ENCODE measurements at regions not wholly inside any gene's neighbourhood (a gene's known extent, or its start where the extent isn't known, plus 50 kb on each side); places are given as distances from the start of the nearest gene placed in this dataset.

GRCh38 chr7:42743077-42743858 lies 168.6 kb downstream of the C7orf25 start:
- intact Hi-C loops (cut with DNase I; ENCODE audit: low total_unique reads) = no loop called here
- H3K9me3 ChIP-seq = no peaks in the 10 kb centered on the region
- no peak for DNase-seq
- H3K27ac ChIP-seq = no peak overlapping the region
- no peaks in the 10 kb centered on the region for H3K36me3 ChIP-seq
- no peak overlapping the region for H3K4me3 ChIP-seq
- ATAC-seq = no peak
- no peaks in the 10 kb centered on the region for H3K4me1 ChIP-seq
- no peaks in the 10 kb centered on the region for H3K27me3 ChIP-seq
- TF ChIP-seq CTCF (IDR thresholded peaks at IDR 0.05 in 4 of 5, conservative IDR thresholded peaks at IDR 0.05 in 1 of 5) = no peak
- TF ChIP-seq POLR2A (IDR thresholded peaks at IDR 0.05) = no peak
- in situ Hi-C loops (cut with MboI; ENCODE audit: low sequenced_read_pairs in 4 of 4) = no loop called here

GRCh38 chr7:42742318-42742717 lies 169.6 kb downstream of the C7orf25 start:
- in situ Hi-C loops (cut with MboI; ENCODE audit: low sequenced_read_pairs in 4 of 4) (no loop called here), intact Hi-C loops (cut with DNase I; ENCODE audit: low total_unique reads) (no loop called here)
- Histone ChIP-seq H3K27ac (no peak overlapping the region), H3K27me3 (no peaks in the 10 kb centered on the region), H3K9me3 (no peaks in the 10 kb centered on the region), H3K4me3 (no peak overlapping the region), H3K36me3 (no peaks in the 10 kb centered on the region), H3K4me1 (no peaks in the 10 kb centered on the region)
- no peak for DNase-seq
- ATAC-seq = no peak
- TF ChIP-seq CTCF (IDR thresholded peaks at IDR 0.05 in 4 of 5, conservative IDR thresholded peaks at IDR 0.05 in 1 of 5) = no peak
- no peak for TF ChIP-seq POLR2A (IDR thresholded peaks at IDR 0.05)

GRCh38 chr7:42740408-42740807 lies 171.5 kb downstream of the C7orf25 start:
- H3K27me3 ChIP-seq = no peaks in the 10 kb centered on the region

GRCh38 chr7:42739638-42740037 lies 172.2 kb downstream of the C7orf25 start:
- Histone ChIP-seq H3K27me3 (no peaks in the 10 kb centered on the region), H3K4me1 (no peaks in the 10 kb centered on the region), H3K27ac (peak overlapping the region; percentile 2 to 33 (median 27)), H3K4me3 (no peak overlapping the region), H3K36me3 (no peaks in the 10 kb centered on the region), H3K9me3 (no peaks in the 10 kb centered on the region)
- DNase-seq = peak in 1 of 2 donors; percentile 36
- in situ Hi-C loops (cut with MboI; ENCODE audit: low sequenced_read_pairs in 4 of 4) (no loop called here), intact Hi-C loops (cut with DNase I; ENCODE audit: low total_unique reads) (no loop called here)
- no peak for TF ChIP-seq POLR2A (IDR thresholded peaks at IDR 0.05)
- ATAC-seq = peak in 1 of 2 donors; percentile 64

More at GRCh38 chr7:42740408-42740807, 171.5 kb downstream of the C7orf25 start:
- Histone ChIP-seq H3K36me3 (no peaks in the 10 kb centered on the region), H3K4me1 (no peaks in the 10 kb centered on the region), H3K27ac (peak overlapping the region in 2 of 4 donors; percentile 17 to 25), H3K4me3 (no peak overlapping the region), H3K9me3 (no peaks in the 10 kb centered on the region)
- DNase-seq (no peak), ATAC-seq (no peak)
- in situ Hi-C loops (cut with MboI; ENCODE audit: low sequenced_read_pairs in 4 of 4) (no loop called here), intact Hi-C loops (cut with DNase I; ENCODE audit: low total_unique reads) (no loop called here)
- TF ChIP-seq POLR2A (IDR thresholded peaks at IDR 0.05) (no peak), CTCF (IDR thresholded peaks at IDR 0.05 in 4 of 5, conservative IDR thresholded peaks at IDR 0.05 in 1 of 5) (no peak)

GRCh38 chr7:42736931-42737330 lies 174.9 kb downstream of the C7orf25 start:
- H3K4me1 ChIP-seq = no peaks in the 10 kb centered on the region
- DNase-seq (no peak), ATAC-seq (no peak)
- no peaks in the 10 kb centered on the region for H3K36me3 ChIP-seq
- no peaks in the 10 kb centered on the region for H3K9me3 ChIP-seq
- H3K4me3 ChIP-seq = no peak overlapping the region
- H3K27me3 ChIP-seq = no peaks in the 10 kb centered on the region
- intact Hi-C loops (cut with DNase I; ENCODE audit: low total_unique reads) = no loop called here
- no peak for TF ChIP-seq POLR2A (IDR thresholded peaks at IDR 0.05)
- no peak for TF ChIP-seq CTCF (IDR thresholded peaks at IDR 0.05 in 4 of 5, conservative IDR thresholded peaks at IDR 0.05 in 1 of 5)
- H3K27ac ChIP-seq = no peak overlapping the region
- in situ Hi-C loops (cut with MboI; ENCODE audit: low sequenced_read_pairs in 4 of 4) = no loop called here

Measured in gastrocnemius medialis (tissue), 4 donors.